AG10803 (cell line): ENCODE measurements at regions not wholly inside any gene's neighbourhood (a gene's known extent, or its start where the extent isn't known, plus 50 kb on each side); places are given as distances from the start of the nearest gene placed in this dataset.
"Not testable (repeated sequence)": the region's sequence is repeated elsewhere in the genome, so short reads cannot be mapped to it uniquely, and the experiment has no call there.

Experiments
- DNase-seq: peaks from one replicate; pipeline ENCODE4 v3.0.0; 2010; ENCODE audit warnings: low read depth
- H3K4me3 ChIP-seq: 2 replicates; pipeline ENCODE4 v1.5.1; 2011; ENCODE audit warnings: mild to moderate bottlenecking, low read length, control low read depth
- CTCF ChIP-seq: conservative IDR thresholded peaks from 2 replicates; pipeline ENCODE4 v1.5.1; 2011; ENCODE audit warnings: mild to moderate bottlenecking, low read length, control low read depth, inconsistent platforms

GRCh38 chr12:89775063-89775985, 66.7 kb upstream of the ATP2B1 start:
- no peak for TF ChIP-seq CTCF
- H3K4me3 ChIP-seq, result no peak overlapping the region
- DNase-seq, result peak; percentile 32

GRCh38 chr12:89774645-89775044, 66.0 kb upstream of the ATP2B1 start:
- H3K4me3 ChIP-seq, result no peak overlapping the region
- no peak for DNase-seq
- no peak for TF ChIP-seq CTCF

DNA sequence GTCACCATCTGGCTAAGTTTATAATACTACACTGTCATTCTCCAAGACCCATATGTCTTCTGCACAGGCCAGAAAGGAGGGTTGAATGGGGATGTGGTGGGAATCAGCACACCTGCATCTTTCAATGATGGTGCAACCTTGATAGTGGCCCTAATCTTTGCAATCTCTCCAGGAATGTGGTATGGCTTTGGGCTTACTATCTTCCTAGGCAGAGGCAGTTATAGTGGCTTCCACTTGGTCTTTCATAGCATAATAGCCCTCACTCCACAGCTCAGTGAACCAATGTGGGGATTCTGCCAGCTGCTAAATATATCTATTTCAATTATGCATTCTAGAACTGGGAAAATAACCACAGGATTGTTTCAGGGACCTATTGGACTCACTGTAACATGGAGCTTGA, 61.8 kb upstream of the ATP2B1 start:
- no peak for TF ChIP-seq CTCF
- DNase-seq, result peak; percentile 54
- H3K4me3 ChIP-seq, result no peak overlapping the region

- no peak for DNase-seq
- no peak overlapping the region for H3K4me3 ChIP-seq
- 0 out of 2 replicates have a peak, but pooled peaks have one; percentile 21 for TF ChIP-seq CTCF
Measured at GRCh38 chr12:89769483-89769818, 60.8 kb upstream of the ATP2B1 start.

DNA sequence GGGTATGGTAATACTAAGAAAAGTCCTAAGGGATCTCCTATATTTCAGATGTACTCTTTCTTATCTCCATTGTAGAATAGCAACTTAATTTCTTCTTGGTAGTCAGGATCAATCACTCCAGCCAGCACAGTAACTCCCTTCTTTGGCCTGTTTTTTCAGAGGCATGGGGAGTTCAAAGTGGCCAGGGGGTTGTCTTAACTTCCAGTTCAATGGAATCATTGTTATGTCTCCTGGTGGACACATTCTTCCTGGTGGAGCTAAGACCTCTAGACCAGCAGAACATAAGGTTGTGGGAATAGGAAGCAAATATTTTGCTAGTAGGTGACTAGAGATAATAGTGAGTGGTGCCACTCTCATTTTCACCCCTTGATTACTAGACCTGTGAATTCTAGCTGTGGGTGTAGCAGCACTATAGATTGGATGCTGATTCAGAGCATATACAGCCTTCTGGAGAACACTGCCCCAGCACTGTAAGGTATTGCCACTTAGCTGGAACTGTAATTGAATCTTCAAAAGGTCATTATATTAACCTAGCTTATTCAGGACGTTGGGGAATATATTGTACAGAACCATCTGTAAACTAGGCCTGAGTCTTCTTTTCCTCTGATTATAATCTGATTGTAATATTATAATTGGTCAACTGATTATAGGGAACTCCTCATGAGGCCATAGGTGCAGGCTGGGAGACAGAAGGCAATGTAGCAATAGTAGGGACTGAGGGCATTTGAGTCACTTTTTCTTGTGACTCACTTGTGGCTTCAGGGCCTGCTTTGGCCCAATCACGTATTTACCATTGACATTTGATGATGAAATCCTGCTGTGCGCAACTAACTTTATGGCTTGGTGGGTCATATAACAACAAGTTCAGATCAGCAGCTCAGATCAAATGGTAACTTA, 60.2 kb upstream of the ATP2B1 start:
- no peak for TF ChIP-seq CTCF
- peak; percentile 97 for DNase-seq
- H3K4me3 ChIP-seq, result no peak overlapping the region

DNA sequence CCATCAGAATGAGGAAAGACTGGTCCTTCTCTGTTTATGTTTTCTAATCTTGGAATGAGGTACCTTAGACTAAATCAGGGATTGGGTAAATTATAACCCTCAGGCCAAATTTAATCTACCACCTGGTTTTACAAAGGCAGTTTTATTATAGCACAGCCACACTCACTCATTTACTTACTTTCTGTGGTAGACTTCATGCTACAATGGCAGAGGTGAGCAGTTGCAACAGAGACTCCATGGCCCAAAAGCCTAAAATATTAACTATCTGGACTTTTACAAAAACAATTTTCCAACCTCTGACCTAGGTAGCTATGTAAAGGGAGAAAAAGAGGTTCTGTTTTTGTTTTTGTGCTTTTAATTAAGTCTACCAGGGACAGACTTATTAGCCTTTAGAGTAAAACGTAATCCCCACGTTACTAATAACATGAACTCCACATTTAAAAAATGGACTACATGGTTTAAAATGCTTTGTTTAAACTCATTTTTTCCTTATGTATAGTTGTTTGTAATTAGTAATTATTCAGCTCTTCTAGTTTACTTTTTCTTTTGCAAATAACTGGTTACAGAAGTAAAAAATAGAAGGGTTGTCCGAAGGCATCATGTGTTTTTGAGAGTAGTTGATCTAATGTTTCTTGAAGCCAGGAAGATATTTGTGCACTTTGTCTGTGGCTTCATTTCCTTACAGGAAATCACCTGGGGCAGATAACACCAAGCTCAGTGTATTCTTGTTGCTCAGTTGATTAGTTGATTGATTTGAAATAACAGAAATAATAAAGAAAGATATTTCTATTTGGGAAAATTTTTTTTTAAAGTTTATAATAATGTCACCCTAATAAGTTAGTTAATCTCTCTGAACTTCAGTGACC, 57.6 kb upstream of the ATP2B1 start:
- TF ChIP-seq CTCF, result no peak
- H3K4me3 ChIP-seq, result no peak overlapping the region
- DNase-seq, result no peak

- not testable (repeated sequence) for DNase-seq, H3K4me3 ChIP-seq
Measured at GRCh38 chr12:89764164-89764563, 55.5 kb upstream of the ATP2B1 start.
